ENCODE measurements at regions not wholly inside any gene's neighbourhood (a gene's known extent, or its start where the extent isn't known, plus 50 kb on each side); places are given as distances from the start of the nearest gene placed in this dataset.

- Histone ChIP-seq H4K20me1 (replicated peaks in 1 of 2; ENCODE audit: control insufficient read depth in 1 of 2, insufficient read depth in 2 of 2, low read length in 2 of 2) (no peaks in the 10 kb centered on the region), H3K4me2 (ENCODE audit: insufficient read depth in 1 of 2, low read depth in 2 of 2, low read length in 2 of 2) (no peak overlapping the region), H3K23me2 (ENCODE audit: low read depth, low read length) (no peaks in the 10 kb centered on the region; the same call in 1 of the 2 replicates), H3K18ac (ENCODE audit: extremely low read depth, low read length) (no peak overlapping the region), H3K79me2 (ENCODE audit: control insufficient read depth in 1 of 2, insufficient read depth in 2 of 2, low read length in 2 of 2) (no peaks in the 10 kb centered on the region), H2BK20ac (ENCODE audit: low read length) (no peak overlapping the region), H3K36me3 (ENCODE audit: control insufficient read depth in 2 of 4, insufficient read depth in 4 of 4, low read length in 3 of 4) (no peaks in the 10 kb centered on the region), H3K79me1 (ENCODE audit: low read depth, low read length) (no peaks in the 10 kb centered on the region), H2BK15ac (ENCODE audit: low read length) (no peak overlapping the region), H3K9me3 (ENCODE audit: insufficient read depth in 2 of 2, low read depth in 1 of 2, low read length in 1 of 2) (no peaks in the 10 kb centered on the region), H2AFZ (ENCODE audit: low read length) (no peak overlapping the region), H3K27me3 (replicated peaks in 1 of 4; ENCODE audit: control insufficient read depth in 3 of 4, extremely low read depth in 1 of 4, insufficient read depth in 3 of 4, low read length in 3 of 4) (no peaks in the 10 kb centered on the region), H3K14ac (ENCODE audit: insufficient read length) (no peak overlapping the region), H3K27ac (ENCODE audit: low read depth, low read length) (no peak overlapping the region), H4K91ac (replicated peaks; ENCODE audit: insufficient read length, low read length) (no peak overlapping the region), H2AK5ac (ENCODE audit: low read depth, low read length) (no peak overlapping the region), H4K8ac (ENCODE audit: extremely low read depth, insufficient read depth, low read length) (no peak overlapping the region), H2BK5ac (ENCODE audit: low read depth, low read length) (no peak overlapping the region), H4K5ac (ENCODE audit: insufficient read length, low read depth, low read length) (no peak overlapping the region), H3K4ac (replicated peaks; ENCODE audit: insufficient read length, low read depth, low read length) (no peak overlapping the region), H3K23ac (ENCODE audit: insufficient read length) (no peak overlapping the region), H2BK120ac (replicated peaks; ENCODE audit: low read depth, low read length) (no peak overlapping the region), H3K56ac (replicated peaks; ENCODE audit: insufficient read length, low read depth, low read length) (no peak overlapping the region), H3K4me3 (ENCODE audit: extremely low read depth in 1 of 4, insufficient read depth in 2 of 4, low read depth in 3 of 4, low read length in 4 of 4) (no peak overlapping the region), H3K4me1 (replicated peaks in 1 of 4; ENCODE audit: control insufficient read depth in 3 of 4, insufficient read depth in 4 of 4, low read length in 3 of 4) (no peaks in the 10 kb centered on the region), H3K9ac (replicated peaks in 1 of 4; ENCODE audit: extremely low read depth in 1 of 4, low read depth in 3 of 4, low read length in 3 of 4) (no peak overlapping the region), H2BK12ac (ENCODE audit: low read depth, low read length) (no peak overlapping the region)
- no peak for TF ChIP-seq ZNF274 (IDR thresholded peaks at IDR 0.05; ENCODE audit: borderline replicate concordance, extremely low read depth, low read length)
- TF ChIP-seq MAX (IDR thresholded peaks at IDR 0.05): no peak
- WGBS, 2 experiments (ENCODE audit: extremely low coverage in 1 of 2, insufficient coverage in 1 of 2, insufficient read length in 1 of 2, insufficient replicate concordance in 2 of 2, low coverage in 1 of 2, low lambda C conversion rate in 2 of 2, missing lambda C conversion rate in 1 of 2): 100% methylated on average over 1 of the region's 1 CpG; no CpG with 5 or more reads in 1 of the 2 experiments
- ChIA-PET POLR2A (ENCODE audit: partially characterized antibody) (no interaction called here), CTCF (ENCODE audit: partially characterized antibody) (no interaction called here)
- FAIRE-seq: no peak
- no peak for DNase-seq (ENCODE audit: low read depth in 1 of 2, low spot score in 2 of 2)
Observed at GRCh38 chr13:103973740-103974139, 907.5 kb upstream of the SLC10A2 start.
